ENCODE measurements at regions not wholly inside any gene's neighbourhood (a gene's known extent, or its start where the extent isn't known, plus 50 kb on each side); places are given as distances from the start of the nearest gene placed in this dataset.
A peak's percentile ranks its signal among the peaks of the same experiment; 100 is the strongest.

GRCh38 chr2:196566961-196567666 lies 72.4 kb upstream of the CCDC150 start:
- DNase-seq (ENCODE audit: low read depth, low spot score): no peak

- DNase-seq (ENCODE audit: low read depth, low spot score): no peak
Measured at GRCh38 chr2:196568506-196568905, 71.0 kb upstream of the CCDC150 start.

DNA sequence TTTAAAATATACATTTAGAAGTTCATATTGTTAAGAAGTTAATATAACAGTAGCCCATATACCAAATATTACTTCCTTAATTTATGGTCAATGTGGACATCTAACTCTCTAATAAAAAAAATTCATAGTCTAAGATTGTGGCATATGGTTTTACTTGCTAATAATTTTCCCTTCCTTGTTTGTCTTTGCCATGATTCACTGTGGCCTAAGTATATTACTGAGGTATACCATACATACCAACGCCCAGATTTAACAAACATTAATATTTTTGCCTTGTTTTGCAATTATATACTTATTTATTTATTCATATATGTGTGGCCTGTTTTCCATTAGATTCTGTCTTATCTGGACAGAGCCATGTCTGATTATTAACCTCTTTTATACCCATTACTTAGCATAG lies 54.6 kb upstream of the CCDC150 start:
- no peak for DNase-seq (ENCODE audit: low read depth, low spot score)

- peak; percentile 74 for DNase-seq (ENCODE audit: low read depth, low spot score)
Measured at GRCh38 chr2:196586511-196586991, 53.0 kb upstream of the CCDC150 start.

- DNase-seq (ENCODE audit: low read depth, low spot score): no peak
Measured at GRCh38 chr2:196587056-196587455, 52.5 kb upstream of the CCDC150 start.

- DNase-seq (ENCODE audit: low read depth, low spot score): no peak
Measured at GRCh38 chr2:196587739-196588138, 51.8 kb upstream of the CCDC150 start.

GRCh38 chr2:196589419-196589818 lies 50.1 kb upstream of the CCDC150 start:
- DNase-seq (ENCODE audit: low read depth, low spot score): no peak

Measured in astrocyte of the hippocampus (primary cell).